Glomerular visceral epithelial cell (primary cell): ENCODE measurements at regions not wholly inside any gene's neighbourhood (a gene's known extent, or its start where the extent isn't known, plus 50 kb on each side); places are given as distances from the start of the nearest gene placed in this dataset.

ENCODE experiments used
- DNase-seq: peaks from one replicate; pipeline ENCODE4 v3.0.0-alpha.2; 2016; ENCODE audit errors: extremely low spot score

DNA sequence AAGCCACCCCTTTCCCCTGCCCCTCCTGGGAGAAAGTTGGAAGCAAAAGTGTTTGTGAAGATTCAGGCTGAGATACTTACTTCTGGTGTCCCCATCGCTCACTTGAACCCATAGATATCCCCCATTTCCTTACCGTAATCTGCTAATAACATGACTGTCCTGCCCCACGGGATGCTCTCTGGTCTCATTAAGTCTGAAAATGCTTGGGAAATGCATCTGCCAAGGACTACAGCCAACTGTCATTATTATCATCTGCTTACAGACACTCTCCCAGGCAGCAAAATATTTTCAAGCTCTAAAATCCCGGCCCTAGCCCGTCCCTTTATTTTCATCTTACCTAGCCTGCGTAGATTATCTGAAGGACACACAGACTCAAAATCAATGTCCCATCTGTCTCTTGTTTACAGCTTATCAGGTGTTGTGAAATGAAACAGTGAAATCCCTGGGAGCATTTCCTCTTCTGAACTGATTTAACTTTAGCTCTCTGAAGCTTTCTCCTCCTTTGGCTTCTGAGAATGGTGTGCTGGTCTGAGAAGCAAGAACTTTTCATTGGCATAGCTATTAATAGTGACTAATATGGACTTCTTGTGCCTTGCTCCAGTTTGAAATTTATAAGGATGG, 126.9 kb upstream of the OSMR start:
- DNase-seq: no peak

DNA sequence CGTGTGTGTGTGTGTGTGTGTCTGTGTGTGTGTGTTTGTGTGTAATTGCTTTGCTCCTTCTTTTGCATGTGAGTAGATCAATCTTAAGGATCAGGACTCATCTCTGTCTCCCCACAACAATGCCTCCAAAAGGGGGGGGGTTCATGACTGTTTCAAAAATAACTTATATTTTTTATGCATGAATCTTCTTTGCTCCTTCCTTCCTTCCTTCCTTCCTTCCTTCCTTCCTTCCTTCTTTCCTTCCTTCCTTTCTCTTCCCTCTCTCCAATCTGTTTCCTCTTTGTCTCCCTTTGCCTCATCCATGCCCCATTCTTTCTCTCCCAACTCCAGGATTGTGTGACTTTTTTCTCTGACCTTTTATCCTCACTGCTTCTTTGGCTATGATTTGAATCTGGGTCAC, 126.4 kb upstream of the OSMR start:
- no peak for DNase-seq

DNA sequence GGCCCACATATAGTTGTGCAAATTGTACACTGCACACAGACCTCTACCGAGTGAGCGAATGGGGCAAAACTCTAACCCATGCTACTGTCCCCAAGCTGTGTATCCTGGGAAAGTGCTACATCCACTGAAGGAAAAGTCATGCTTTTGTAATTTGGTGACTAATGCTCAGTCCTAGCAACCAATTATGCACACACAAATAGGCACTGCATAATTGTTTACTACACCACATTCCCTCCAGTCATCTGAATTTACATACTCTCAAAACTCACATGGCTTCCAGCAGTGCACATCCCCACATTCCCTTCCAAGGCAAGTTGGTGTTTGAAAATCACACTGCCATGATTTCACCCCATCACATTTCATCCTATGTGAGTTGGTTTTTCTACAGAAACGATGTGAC, 125.9 kb upstream of the OSMR start:
- no peak for DNase-seq

DNA sequence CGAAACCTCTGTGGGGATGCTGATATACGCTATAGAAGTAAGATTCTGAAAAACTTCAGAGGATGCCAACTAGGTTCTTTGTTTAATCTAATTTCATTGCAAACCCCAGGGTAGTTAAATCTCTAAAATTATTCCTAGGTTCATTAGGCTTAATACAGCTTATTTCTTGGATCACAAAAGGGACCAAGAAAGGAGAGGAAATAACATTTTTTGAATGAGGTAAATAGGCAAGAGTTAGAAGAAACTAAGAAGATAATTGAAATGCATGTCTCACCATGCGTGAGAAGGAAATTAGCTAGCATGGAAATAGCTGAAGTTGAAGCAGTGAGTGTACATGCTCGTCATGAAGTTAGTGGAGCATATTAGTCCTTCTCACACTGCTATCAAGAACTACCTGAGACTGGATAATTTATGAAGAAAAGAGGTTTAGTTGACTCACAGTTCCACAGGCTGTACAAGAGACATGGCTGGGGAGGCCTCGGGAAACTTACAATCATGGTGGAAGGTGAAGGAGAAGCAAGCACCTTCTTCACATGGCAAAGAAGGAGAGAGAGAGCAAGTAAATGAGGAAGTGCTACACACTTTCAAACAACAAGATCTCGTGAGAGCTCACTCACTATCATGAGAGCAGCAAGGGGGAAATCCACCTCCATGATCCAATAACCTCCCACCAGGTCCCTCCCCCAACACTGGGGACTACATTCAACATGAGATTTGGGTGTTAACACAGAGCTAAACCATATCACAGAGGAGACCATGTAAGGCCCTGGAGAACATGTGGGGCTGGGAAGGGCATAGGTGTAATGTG, 125.1 kb upstream of the OSMR start:
- no peak for DNase-seq

DNA sequence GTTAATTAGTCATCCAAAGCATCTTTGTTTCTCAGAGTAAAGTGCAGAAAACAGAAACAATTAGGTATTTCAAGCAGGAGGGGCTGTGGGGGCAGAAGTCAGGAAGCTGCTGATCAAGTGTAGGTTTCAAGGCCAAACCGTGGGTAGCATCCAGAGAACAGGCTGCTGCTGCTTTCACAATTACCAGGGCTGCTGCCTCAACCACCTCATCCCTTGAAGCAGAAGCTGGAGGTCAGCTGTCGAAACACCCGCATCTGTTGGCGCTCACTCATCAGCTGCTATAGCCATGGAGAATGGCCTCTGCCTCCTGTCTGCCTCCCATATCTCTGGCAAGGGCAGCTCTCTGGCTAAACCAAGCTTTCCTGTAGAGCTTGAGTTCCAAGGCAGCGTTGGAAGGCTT, 122.9 kb upstream of the OSMR start:
- no peak for DNase-seq

DNA sequence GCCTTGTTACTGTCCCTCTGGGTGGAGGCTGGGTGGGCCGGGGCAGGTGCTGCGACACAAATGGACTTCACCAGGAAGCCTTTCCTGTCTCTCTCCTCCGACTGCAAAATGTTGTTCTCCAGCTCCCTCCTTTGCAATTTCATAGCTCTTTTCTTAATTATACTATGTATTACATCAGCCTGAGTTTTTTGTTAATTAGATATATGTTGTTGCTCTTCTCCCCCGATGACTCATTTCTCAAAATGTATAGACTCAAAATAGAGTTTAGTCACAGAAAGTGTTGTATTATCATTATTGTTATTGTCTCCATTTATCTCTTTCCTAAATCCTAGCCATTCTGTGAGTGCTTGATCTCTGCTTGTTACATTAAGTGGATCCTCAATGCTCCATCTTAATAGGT, 122.4 kb upstream of the OSMR start:
- no peak for DNase-seq

DNA sequence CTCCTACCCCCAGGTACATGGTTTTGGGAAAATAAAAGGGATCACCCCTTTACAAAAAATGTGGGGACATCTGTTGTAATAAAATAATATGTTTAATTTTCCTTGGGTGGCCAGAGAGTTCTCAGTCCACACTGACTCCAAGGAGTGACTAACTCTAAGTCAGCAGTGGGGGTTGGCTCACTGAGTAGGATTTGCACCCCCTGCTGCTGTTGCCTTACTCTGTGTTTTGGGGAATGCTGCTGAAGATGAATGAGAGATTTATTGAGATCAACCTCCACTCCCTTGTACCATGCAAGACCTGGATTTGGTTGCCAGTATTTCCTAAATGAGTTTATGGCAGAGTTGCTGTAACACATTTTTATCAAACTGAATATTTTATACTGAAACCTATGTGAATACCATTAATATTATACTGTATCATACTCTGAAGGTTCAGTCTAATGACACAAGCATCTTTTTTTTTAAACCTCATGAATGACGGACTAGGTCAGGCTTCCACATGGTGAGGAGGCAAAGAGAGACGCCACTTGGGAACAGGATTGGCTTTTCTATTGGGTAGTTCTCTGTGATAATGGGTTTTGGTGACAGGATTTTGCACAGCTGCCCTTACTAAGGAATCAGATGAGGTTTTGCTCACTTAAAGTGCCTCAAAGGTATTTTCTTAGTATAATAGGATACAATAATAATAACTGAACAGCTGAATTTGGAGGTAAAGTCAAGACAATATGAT, 121.3 kb upstream of the OSMR start:
- DNase-seq: no peak

DNA sequence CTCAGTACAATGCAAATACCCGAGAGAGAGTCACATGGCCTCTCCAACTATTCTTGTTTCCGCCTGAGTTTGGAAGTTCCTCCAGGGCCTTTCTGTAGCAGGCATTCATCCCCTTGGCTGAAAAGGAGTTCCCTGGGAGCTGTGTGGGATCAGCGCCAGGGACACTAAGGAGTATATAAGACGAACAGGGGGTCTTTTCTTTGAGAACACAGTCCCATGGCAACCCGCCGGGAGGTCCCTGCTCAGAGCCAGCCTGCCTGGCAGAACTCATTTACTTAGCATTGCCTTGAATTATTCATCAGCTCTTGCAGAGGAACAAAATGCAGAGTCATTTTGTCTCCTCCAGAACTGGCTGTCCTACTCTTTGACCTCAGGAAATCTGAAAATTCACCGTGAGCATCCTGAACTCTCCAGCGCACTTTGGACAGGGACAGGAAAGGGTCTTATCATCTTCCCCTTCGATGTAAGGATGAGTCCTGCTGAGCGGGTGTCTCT, 120.4 kb upstream of the OSMR start:
- DNase-seq: no peak

DNA sequence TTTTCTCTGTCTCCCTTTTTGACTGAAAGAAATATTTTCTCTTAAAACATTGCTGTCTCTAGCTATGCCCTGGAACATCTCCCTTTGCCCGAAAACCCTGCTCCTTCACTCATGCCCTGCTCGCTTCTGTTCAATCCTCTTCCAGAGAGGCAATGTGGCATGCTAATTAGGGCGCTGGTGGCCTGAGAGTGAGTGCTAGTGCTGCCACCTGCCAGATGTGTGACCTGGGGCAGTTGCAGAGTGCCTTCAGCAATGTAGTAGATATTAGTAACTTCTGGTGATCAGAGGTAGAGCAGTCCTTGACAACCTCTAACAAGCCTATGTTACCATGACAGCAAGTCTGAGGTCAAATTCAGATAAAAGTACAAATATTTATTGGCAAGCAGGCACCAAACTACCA, 119.5 kb upstream of the OSMR start:
- DNase-seq: no peak

DNA sequence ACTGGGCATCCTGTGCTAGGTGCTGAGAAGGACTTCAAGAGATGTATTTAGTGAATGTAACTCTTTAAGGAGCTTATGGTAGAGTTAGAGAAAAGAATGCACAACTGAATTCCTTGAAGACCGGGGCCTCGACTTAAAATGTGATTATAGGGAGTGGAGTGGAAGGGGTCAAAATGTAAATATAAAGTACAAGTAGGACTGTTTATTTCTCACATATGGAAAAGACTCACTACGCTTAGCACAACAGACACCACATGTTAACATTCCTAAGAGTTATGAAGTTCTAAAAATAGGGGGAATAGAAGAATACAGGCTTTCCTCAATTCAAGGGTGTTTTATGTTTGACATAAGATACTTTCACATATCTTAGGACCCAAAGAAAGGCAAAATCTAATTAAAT, 117.8 kb upstream of the OSMR start:
- no peak for DNase-seq

DNA sequence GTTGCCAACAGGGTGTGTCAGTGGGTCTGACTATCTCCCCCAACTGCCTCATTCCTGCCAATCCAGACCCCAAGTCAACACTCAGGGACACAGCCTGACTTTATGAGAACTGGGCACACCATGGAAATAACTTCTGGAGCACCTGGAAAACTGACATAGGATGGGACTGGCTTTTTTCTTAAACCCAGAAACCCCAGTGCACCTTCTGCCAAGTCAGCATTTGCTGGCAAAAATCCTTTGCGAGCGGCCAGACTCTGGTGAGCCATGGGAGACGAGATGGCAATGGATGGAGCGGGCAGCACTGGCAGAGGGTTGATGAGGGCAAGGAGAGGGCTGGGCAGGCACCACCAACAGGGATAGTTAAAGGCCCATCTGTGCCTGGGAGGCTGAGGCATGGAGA, 114.4 kb upstream of the OSMR start:
- no peak for DNase-seq

DNA sequence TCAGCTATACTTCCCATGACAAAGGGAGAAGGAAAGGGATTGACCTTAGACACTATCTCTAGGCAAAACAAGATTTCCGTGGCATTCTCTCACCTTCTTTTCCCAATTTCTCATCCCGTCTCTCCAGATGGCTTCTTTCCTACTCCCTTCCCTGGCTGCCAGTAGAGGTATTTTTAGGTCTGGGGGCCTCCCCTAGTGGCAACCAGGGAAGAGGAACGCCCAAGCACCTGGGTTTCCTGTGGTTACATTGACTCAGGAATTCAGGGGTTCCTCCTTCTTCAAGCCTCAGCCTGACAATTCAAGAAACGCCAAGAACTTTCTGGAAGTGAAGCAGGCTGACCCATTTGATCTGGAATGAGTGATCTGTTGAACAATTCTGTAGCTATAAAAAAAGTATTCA, 111.5 kb upstream of the OSMR start:
- no peak for DNase-seq

DNA sequence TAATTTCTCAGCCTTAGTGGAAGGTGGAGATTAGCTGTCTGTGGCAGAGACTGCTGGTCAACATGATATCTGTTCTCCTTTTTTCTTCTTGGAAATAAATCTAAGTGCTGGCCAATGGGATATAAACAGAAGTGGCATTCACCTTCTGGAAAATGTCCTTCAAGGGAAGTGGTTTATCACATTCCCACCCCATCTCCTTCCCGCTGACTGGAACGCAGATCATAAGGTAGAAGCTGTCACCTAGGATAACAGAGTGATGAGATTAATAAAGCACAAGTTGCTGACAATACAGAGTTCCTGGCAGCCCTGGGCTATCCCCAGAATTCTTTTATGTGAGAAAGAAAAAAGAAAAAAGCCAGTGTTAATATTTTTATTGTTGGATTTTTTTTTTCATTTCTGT, 109.7 kb upstream of the OSMR start:
- no peak for DNase-seq

DNA sequence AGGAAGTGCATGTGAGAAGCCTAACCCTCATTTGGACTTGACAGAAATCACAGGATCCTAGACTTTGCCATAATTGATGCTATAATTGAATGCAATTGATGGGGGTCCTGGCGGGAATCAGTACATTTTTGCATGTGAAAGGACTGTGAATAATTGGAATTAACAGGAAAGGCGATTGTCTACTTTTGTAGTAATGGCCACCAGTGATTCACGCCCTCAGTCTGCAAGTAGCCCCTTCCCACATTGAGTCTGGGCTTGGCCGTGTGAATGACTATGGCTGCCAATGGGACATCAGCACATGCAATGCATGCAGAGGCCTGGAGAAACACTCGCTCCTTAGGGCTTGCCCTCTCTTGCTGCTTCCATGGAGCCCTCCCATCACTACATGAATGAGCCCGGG, 107.8 kb upstream of the OSMR start:
- DNase-seq: no peak

DNA sequence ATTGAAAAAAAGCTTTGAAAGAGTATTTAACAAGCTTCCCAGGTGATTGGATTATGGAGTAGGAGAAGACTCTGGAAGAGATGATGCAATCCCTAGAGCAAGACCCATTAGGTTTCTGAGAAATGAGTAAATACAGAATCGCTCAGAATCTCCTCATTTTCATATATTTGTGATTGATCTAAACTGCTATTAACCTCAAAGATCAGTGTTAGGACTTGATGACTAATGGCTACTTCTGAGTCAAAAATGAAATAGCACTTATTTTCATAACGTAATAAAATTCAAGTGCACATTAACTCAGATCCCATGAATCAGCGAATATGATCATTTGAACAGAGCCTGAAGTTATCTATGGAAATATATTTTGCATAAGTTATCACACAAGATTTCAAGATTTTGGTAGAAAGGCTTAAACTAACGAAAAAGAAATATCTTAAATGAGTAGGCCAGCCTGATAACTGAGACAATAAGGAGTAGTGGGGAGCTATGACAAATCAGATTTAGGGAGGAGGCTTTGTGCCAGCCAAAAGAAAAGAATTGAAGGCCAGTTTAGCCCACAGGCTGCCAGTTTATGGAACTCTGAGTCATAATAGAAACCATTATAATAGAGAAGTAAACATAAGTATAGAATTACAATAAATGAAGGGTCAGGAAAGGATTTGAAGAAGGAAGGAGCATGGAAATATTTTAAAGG, 106.7 kb upstream of the OSMR start:
- DNase-seq: no peak

DNA sequence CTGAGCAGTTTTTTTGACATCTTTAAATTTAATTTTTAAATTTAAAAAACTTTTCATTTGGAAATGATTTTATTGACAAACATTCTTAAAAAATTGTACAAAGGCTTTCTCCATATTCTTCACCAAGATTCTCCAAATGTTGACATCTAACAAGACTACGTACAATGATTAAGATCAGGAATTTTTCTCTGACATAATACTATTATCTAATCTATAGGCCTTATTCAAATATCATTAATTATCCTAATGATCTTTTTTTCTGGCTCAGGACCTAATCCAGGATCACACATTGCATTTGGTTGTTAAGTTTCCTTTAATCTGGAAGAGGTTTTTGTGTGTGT, 106.1 kb upstream of the OSMR start:
- DNase-seq: no peak

DNA sequence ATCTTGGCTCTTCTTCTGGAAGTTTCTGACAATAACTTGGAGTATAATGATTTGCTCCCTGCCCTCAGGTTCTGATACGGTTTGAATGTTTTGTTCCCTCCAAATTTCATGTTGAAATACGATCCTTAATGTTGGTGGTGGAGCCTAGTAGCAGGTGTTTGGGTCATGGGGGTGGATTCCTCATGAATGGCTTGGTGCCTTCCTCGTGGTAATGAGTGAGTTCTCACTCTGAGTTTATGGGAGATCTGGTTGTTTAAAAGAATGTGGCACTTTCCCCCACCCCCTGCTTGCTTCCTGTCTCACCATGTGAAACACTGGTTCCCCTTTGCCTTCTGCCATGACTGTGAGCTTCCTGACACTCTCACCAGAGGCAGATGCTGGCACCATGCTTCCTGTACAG, 103.0 kb upstream of the OSMR start:
- DNase-seq: no peak

DNA sequence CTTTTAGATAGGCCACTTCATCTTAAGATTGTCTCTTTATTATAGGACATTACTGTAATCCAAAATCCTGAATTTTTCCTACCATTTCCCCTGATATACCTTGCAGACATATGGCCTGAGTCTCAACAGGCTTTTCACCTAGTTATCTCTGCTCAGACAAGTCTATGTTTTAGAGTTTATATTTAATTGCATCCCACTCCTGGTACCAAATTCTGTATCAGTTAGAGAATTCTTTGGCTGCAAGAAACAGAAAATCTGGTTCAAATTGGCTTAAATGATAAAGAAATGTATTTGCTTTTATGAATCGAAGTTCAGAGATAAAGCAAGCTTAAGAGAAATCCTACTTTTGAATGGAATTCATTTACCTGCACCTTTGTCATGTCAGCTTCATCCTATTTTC, 102.2 kb upstream of the OSMR start:
- DNase-seq: no peak

DNA sequence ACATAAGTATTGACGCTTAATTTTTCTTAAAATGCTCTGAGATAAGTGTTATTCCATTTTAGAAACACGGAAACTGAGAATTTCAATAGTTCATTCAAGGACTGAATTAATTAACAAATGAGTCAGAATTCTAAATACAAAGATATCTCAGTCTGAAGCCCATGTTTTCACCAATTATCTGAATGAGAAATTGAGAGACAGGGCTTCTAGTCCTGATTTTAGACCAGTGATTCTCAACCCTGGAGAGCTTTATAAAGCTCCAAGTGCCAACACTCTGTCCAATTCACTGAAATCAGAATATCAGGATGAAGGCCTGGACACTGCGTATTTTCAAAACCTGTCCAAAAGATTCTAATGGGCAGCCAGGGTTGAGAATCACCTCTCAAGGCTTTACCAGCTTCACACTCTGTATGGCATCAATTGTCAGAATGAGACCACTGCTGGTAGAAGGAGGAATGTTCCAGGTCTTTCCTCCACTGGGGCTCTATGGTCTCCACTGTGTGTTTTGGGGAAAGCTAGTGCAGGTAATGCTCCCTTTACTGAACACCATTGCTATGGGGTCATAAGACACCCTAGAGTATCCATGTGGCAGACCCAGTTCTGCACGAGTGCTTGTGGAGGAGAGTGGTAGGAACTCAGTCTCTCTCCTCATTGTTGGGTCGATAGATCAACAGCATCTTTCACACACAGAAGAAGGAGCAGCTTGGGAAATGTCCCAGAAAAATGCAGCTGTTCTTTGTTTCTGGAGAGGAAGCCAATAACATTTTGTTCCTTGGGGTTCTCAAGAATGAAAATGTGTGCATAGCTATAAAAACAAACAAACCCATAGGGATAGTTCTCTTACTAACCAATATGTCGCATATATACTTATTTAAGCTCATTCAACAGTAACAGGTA, 99.7 kb upstream of the OSMR start:
- no peak for DNase-seq

DNA sequence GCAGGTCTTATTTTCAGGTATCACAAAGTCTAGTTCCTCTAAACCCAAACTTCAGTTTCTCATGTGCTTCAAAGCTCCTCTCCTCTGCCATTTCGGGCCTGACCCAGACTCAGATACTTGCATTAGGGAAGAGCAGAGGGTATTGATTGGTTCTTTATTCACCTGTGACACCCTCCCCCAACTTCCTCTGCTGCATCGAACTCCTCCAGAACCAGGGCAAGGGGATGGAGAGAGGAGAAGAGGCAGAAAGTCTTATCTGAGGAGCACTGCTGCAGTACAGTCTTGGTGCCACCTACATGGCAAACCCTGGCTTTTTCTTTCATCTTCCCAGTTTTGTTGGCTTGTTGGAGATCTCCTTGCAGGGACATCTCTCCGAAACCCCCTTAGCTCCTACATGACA, 96.0 kb upstream of the OSMR start:
- no peak for DNase-seq

DNA sequence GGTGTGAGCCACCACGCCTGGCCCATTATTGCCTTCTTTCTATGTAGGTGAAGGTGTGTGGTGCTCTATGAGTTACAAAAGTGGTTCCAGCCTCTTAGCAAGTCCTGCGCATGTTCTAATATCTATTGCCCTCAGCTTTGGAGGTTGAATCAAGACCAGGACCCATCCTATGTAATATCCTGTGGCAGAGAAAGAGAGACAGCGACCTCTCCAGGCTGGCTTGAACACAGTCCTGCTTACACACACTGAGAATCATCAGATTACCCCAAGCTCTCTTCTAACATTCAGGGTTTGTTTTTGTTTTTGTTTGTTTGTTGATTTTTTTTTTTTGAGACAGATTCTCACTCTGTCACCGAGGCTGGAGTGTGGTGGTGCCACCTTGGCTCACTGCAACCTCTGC, 94.7 kb upstream of the OSMR start:
- no peak for DNase-seq
